ENCODE measurements at regions not wholly inside any gene's neighbourhood (a gene's known extent, or its start where the extent isn't known, plus 50 kb on each side); places are given as distances from the start of the nearest gene placed in this dataset.

- no peak for ATAC-seq
- Histone ChIP-seq H2AFZ (ENCODE audit: low read depth, low read length, poor library complexity, severe bottlenecking) (no peak overlapping the region), H3K79me2 (ENCODE audit: insufficient read depth, low read length) (no peaks in the 10 kb centered on the region), H3K9ac (ENCODE audit: low read length) (no peak overlapping the region), H3K4me1 (ENCODE audit: control insufficient read depth in 1 of 2, insufficient read depth in 2 of 2, low read length in 2 of 2) (peaks cover 0 to 10% of the 10 kb centered on the region in 2 experiments; a peak in 2 of 4 replicates), H4K20me1 (ENCODE audit: insufficient read depth) (no peaks in the 10 kb centered on the region), H3K36me3 (ENCODE audit: control insufficient read depth in 1 of 2, insufficient read depth in 2 of 2, low read length in 2 of 2) (no peaks in the 10 kb centered on the region), H3K27me3 (ENCODE audit: insufficient read depth, low read length) (peaks cover 27% of the 10 kb centered on the region), H3K4me3 (replicated peaks in 1 of 2; ENCODE audit: low read depth in 1 of 2, low read length in 2 of 2) (no peak overlapping the region), H3K9me3 (ENCODE audit: control insufficient read depth in 1 of 2, insufficient read depth in 1 of 2, low read depth in 1 of 2, low read length in 2 of 2) (no peaks in the 10 kb centered on the region), H3K27ac (ENCODE audit: low read depth, low read length) (no peak overlapping the region), H3K9me2 (ENCODE audit: insufficient read depth) (no peaks in the 10 kb centered on the region), H3K4me2 (ENCODE audit: low read length) (no peak overlapping the region)
- no peak for DNase-seq (ENCODE audit: low read depth, low spot score)
- POLR2A ChIA-PET, result no interaction called here
- no TSS peak for BruUV-seq (replicated peaks)
- no peak for TF ChIP-seq CTCF (IDR thresholded peaks at IDR 0.05 in 2 of 3, conservative IDR thresholded peaks at IDR 0.05 in 1 of 3; ENCODE audit: borderline replicate concordance in 1 of 3, insufficient read depth in 1 of 3, low read depth in 2 of 3, low read length in 2 of 3)
- no peak for TF ChIP-seq POLR2A (IDR thresholded peaks at IDR 0.05; ENCODE audit: borderline replicate concordance, extremely low read depth, insufficient read depth, insufficient read length)
- TF ChIP-seq SRF (IDR thresholded peaks at IDR 0.05; ENCODE audit: low read depth), result no peak
- TF ChIP-seq POLR2AphosphoS5 (IDR thresholded peaks at IDR 0.05; ENCODE audit: low read depth, low read length), result no peak
- no peak for TF ChIP-seq ATF3 (IDR thresholded peaks at IDR 0.05)
- no peak for TF ChIP-seq CEBPB (IDR thresholded peaks at IDR 0.05; ENCODE audit: low read depth)
- intact Hi-C loops (cut with micrococcal nuclease), result loop anchor here (10.0 kb wide), 1 partner anchor 215 kb away; no protein-coding TSS in a partner anchor
- CTCF ChIA-PET, result interaction anchor here (1.3 kb wide), 1 partner anchor 274 kb away, joined by 3 read pairs; the partner anchor contains the start of gene NSG2
- RAD21 ChIA-PET (ENCODE audit: low non-redundant PET in 1 of 2, low total read pairs in 2 of 2, uncharacterized antibody in 2 of 2, unreplicated experiment in 2 of 2), result no interaction called here
Measured at GRCh38 chr5:174320051-174320450, 274.5 kb downstream of the NSG2 start.

- Histone ChIP-seq H3K4me1 (ENCODE audit: control insufficient read depth in 1 of 2, insufficient read depth in 2 of 2, low read length in 2 of 2) (peaks cover 13 to 25% of the 10 kb centered on the region in 2 experiments), H3K79me2 (ENCODE audit: insufficient read depth, low read length) (no peaks in the 10 kb centered on the region), H3K27ac (ENCODE audit: low read depth, low read length) (no peak overlapping the region), H3K9me2 (ENCODE audit: insufficient read depth) (no peaks in the 10 kb centered on the region), H3K4me3 (replicated peaks in 1 of 2; ENCODE audit: low read depth in 1 of 2, low read length in 2 of 2) (peak overlapping the region in 1 of 2 experiments; percentile 3; a peak in 1 of 4 replicates), H3K9ac (ENCODE audit: low read length) (no peak overlapping the region), H3K27me3 (ENCODE audit: insufficient read depth, low read length) (peaks cover 27% of the 10 kb centered on the region), H3K9me3 (ENCODE audit: control insufficient read depth in 1 of 2, insufficient read depth in 1 of 2, low read depth in 1 of 2, low read length in 2 of 2) (no peaks in the 10 kb centered on the region), H4K20me1 (ENCODE audit: insufficient read depth) (no peaks in the 10 kb centered on the region), H3K36me3 (ENCODE audit: control insufficient read depth in 1 of 2, insufficient read depth in 2 of 2, low read length in 2 of 2) (no peaks in the 10 kb centered on the region), H3K4me2 (ENCODE audit: low read length) (peak overlapping the region; percentile 50), H2AFZ (ENCODE audit: low read depth, low read length, poor library complexity, severe bottlenecking) (peak overlapping the region; percentile 98)
- no TSS peak for BruUV-seq (replicated peaks)
- CTCF ChIA-PET, result interaction anchor here (1.3 to 2.1 kb wide), 4 partner anchors 9 to 278 kb away, joined by 4 to 11 read pairs (median 5); partner anchors contain the start of gene NSG2
- RAD21 ChIA-PET (ENCODE audit: low non-redundant PET in 1 of 2, low total read pairs in 2 of 2, uncharacterized antibody in 2 of 2, unreplicated experiment in 2 of 2), result no interaction called here
- POLR2A ChIA-PET, result no interaction called here
- DNase-seq (ENCODE audit: low read depth, low spot score) (peak; percentile 72), ATAC-seq (peak; percentile 85)
- intact Hi-C loops (cut with micrococcal nuclease), result loop anchor here (10.0 kb wide), 1 partner anchor 211 kb away; no protein-coding TSS in a partner anchor
- TF ChIP-seq CTCF (IDR thresholded peaks at IDR 0.05 in 2 of 3, conservative IDR thresholded peaks at IDR 0.05 in 1 of 3; ENCODE audit: borderline replicate concordance in 1 of 3, insufficient read depth in 1 of 3, low read depth in 2 of 3, low read length in 2 of 3), result no peak
- TF ChIP-seq REST (IDR thresholded peaks at IDR 0.05; ENCODE audit: low read depth), result no peak
- no peak for TF ChIP-seq TCF7L2 (IDR thresholded peaks at IDR 0.05; ENCODE audit: borderline replicate concordance, extremely low read depth, insufficient read depth, insufficient read length)
- TF ChIP-seq JUND (IDR thresholded peaks at IDR 0.05), result no peak
- no peak for TF ChIP-seq POLR2A (IDR thresholded peaks at IDR 0.05; ENCODE audit: borderline replicate concordance, extremely low read depth, insufficient read depth, insufficient read length)
- TF ChIP-seq YY1 (IDR thresholded peaks at IDR 0.05; ENCODE audit: extremely low read depth, insufficient replicate concordance, low read depth, low read length), result peak; percentile 72
- no peak for TF ChIP-seq EGR1 (IDR thresholded peaks at IDR 0.05; ENCODE audit: low read depth)
Measured at GRCh38 chr5:174323878-174324281, 278.4 kb downstream of the NSG2 start.

Measured in HCT116 (cell line).